ENCODE measurements at regions not wholly inside any gene's neighbourhood (a gene's known extent, or its start where the extent isn't known, plus 50 kb on each side); places are given as distances from the start of the nearest gene placed in this dataset.

DNA sequence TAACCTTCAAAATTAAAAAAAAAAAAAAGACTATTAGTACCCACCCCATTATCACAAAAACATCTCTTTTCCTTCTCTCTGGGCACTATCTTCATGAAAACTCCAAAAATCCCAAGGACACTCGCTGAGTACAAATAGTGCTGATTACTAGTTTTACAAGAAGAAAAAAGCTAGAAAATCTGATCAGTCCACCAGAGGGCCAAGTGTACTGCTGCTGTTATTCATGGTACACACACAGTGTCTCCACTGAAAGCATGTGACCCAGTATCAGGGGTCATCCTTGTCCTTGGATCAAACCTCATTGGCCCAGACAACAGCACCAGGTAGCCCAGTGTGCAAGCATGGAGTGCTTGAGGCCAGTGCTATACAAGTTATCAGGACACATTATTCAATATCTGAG, 382.7 kb upstream of the KLHL29 start:
- no peak for DNase-seq (ENCODE audit: low read depth)
- TF ChIP-seq, protein P1, sequence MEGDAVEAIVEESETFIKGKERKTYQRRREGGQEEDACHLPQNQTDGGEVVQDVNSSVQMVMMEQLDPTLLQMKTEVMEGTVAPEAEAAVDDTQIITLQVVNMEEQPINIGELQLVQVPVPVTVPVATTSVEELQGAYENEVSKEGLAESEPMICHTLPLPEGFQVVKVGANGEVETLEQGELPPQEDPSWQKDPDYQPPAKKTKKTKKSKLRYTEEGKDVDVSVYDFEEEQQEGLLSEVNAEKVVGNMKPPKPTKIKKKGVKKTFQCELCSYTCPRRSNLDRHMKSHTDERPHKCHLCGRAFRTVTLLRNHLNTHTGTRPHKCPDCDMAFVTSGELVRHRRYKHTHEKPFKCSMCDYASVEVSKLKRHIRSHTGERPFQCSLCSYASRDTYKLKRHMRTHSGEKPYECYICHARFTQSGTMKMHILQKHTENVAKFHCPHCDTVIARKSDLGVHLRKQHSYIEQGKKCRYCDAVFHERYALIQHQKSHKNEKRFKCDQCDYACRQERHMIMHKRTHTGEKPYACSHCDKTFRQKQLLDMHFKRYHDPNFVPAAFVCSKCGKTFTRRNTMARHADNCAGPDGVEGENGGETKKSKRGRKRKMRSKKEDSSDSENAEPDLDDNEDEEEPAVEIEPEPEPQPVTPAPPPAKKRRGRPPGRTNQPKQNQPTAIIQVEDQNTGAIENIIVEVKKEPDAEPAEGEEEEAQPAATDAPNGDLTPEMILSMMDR (IDR thresholded peaks at IDR 0.05; ENCODE audit: control insufficient read depth, extremely low read depth, insufficient read depth) = no peak

DNA sequence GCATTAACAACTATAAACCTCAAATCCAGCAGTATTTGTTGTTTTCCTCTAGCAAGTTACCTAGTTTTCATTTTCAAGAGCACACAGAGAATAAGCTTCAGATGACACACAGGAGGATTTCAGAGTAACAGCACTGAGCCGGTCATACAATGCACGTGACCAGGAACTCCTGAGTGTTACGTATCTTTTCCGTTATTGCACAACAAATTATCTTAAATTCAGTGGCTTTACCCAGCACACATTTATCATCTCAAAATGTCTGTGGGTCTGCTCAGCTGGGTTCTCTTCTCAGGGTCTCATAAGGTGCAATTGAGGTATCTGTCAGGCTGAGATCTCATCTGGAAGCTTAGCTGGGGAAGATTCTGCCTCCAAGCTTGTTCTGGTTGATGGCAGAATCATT, 379.5 kb upstream of the KLHL29 start:
- no peak for DNase-seq (ENCODE audit: low read depth)
- TF ChIP-seq, protein P1 (IDR thresholded peaks at IDR 0.05; ENCODE audit: control insufficient read depth, extremely low read depth, insufficient read depth) = no peak
- H3K4me3 ChIP-seq (ENCODE audit: low read depth, low read length) = no peak overlapping the region

More for the DNA sequence above, 382.7 kb upstream of the KLHL29 start:
- no peak overlapping the region for H3K4me3 ChIP-seq (ENCODE audit: low read depth, low read length)

DNA sequence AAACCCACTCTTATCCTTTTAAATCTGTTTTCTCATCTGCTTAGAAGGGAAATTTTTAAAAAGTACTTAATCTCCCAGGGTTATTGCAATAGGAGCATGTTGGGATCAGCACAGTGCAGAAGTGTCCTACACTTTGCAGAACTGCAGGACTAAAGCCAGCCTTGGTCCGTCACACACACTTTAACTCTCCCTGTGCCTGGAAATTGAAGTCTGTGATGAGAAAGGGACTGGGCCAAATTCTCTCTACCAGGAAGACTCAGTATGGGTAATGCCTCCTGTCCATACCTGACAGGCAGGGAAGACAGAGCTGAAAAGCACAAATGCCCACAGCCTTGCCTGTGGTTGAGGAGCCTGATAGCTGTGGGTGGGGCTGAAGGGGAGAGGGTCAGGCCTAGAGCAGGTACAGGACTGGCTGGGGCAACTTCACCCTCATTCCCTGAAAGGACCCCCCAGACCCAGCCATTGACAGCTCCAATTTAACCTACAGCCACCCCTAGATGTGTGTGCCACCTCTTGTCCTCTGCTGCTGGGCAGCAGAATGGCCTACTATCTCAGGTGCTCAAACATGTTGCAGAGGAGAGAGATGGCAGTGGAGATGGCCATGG, 377.2 kb upstream of the KLHL29 start:
- TF ChIP-seq, protein P1 (IDR thresholded peaks at IDR 0.05; ENCODE audit: control insufficient read depth, extremely low read depth, insufficient read depth) = no peak
- DNase-seq (ENCODE audit: low read depth) = no peak
- H3K4me3 ChIP-seq (ENCODE audit: low read depth, low read length) = no peak overlapping the region

DNA sequence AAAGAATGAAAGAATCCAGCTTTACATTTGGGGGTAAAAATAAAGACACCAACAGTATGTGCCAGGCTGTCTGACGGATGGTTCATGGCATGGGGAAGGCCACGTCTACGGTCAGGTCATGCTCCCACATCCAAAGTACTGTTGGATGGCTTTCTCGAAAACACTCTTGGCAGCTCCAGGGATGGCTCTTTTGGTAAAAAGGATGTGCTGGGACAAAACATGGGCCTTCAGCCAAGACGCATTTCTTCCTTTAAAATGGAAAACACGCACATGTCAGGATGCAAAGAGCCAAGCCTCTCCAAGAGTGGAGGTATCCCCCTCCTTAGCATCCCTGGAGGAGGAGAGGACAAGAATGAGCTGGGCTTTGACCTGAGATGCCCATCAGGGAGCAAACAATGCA, 376.5 kb upstream of the KLHL29 start:
- no peak overlapping the region for H3K4me3 ChIP-seq (ENCODE audit: low read depth, low read length)
- TF ChIP-seq, protein P1 (IDR thresholded peaks at IDR 0.05; ENCODE audit: control insufficient read depth, extremely low read depth, insufficient read depth) = no peak
- DNase-seq (ENCODE audit: low read depth) = no peak

DNA sequence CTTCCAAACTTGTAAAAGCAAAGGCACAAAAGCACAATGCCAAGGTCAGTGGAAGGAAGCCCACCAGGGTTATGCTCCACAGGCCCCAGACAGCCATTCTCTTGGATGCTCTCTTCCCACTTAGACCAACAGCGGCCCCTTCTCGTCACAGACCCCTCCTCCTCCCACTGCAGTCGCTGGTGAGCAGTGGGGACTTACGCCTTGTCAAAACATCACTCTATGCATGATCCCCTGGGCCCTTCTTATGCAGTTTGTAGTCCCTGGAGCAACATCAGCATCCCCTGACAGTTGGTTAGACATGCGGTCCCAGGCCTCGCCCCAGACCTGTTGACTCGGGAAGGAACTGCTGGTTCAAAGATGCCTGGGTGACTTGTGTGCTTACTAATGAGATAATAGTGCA, 376.0 kb upstream of the KLHL29 start:
- TF ChIP-seq, protein P1 (IDR thresholded peaks at IDR 0.05; ENCODE audit: control insufficient read depth, extremely low read depth, insufficient read depth) = no peak
- DNase-seq (ENCODE audit: low read depth) = no peak
- H3K4me3 ChIP-seq (ENCODE audit: low read depth, low read length) = no peak overlapping the region

DNA sequence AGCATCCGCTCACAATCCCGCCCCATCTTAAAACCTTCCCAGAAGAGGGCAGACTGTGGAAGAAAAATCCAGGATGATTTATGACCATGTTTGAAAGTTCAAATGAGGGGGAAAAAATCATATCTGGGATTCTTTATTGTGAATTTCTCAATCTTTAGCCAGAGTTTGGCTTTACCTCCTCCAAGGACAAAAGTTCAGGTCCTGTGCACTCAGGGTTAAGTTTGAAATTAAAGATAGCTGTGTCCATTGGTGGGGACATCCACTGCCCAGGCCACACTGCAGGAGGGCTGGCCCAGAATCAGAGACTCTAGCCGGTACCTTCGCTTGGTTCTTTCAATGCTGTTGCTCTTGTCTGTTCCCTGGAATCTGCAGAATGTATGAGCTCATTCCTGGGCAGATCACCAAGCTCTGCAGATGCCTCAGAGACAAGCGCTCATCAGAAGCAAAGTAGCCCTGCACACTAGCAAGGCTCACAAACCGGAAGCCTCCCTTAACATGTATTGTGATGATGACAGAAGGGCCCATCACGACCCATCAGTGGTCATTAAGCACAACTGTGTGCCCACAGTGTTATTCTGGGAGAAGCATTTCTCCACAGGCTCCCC, 375.3 kb upstream of the KLHL29 start:
- TF ChIP-seq, protein P1 (IDR thresholded peaks at IDR 0.05; ENCODE audit: control insufficient read depth, extremely low read depth, insufficient read depth) = no peak
- no peak overlapping the region for H3K4me3 ChIP-seq (ENCODE audit: low read depth, low read length)
- peak; percentile 67 for DNase-seq (ENCODE audit: low read depth)

DNA sequence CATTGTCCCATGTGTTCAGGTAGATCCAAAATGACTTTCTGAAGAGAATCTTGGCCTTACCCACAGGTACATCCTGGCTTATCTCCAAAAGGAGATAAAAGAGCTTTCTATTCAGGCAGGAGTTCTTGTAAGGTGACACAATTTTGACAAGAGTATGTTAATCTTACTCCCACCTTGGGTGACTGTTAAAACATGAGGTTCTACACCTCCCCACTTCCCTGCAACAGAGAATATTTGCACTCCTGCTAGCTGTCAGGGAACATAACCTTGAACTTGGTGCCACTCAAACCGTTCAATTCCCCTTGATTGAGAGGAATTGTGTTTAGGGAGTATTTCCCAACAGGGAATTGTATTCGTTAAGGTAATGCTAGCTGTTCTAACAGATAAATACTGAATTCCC, 372.5 kb upstream of the KLHL29 start:
- no peak overlapping the region for H3K4me3 ChIP-seq (ENCODE audit: low read depth, low read length)
- DNase-seq (ENCODE audit: low read depth) = no peak
- TF ChIP-seq, protein P1 (IDR thresholded peaks at IDR 0.05; ENCODE audit: control insufficient read depth, extremely low read depth, insufficient read depth) = no peak

All from LNCaP clone FGC (cell line).